ENCODE measurements at regions not wholly inside any gene's neighbourhood (a gene's known extent, or its start where the extent isn't known, plus 50 kb on each side); places are given as distances from the start of the nearest gene placed in this dataset.

DNA sequence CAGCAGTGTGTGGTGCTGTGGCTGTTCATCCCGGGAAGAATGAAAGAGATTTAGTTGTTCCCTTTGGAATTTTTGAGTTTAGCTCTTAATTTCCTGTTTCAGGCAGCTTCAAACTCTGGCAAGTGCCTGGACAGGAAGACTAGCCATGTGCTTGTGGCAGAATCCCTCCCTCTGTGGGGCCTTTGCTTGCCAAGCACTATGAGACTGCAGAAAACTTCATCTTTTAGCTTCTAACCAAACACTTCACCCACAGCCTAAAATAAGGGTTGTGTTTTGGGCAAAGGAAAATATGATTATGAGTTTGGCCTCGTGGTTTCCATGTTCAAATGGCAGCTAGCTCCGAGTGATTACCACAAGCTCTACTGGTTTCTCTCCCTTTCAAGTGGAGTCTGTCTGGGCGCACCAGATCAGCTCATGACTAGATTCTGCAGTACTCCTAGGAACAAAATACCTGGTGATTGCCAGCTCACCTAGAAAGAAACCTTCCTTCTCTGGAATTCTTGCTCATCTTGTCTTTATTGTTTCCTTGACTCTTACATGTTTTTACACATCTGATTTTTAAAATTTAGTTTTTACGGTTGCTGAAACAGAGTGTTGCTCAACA is 707.5 kb downstream of the SLITRK6 start:
- no peak for FAIRE-seq
- no peak for DNase-seq (ENCODE audit: insufficient read length, low spot score)
- TF ChIP-seq PAX5 (IDR thresholded peaks at IDR 0.05; ENCODE audit: insufficient read depth, low read length, severe bottlenecking) (no peak), SPI1 (IDR thresholded peaks at IDR 0.05; ENCODE audit: low read depth, low read length) (no peak), POLR2A (IDR thresholded peaks at IDR 0.05; ENCODE audit: low read depth, low read length) (no peak), POLR2AphosphoS5 (IDR thresholded peaks at IDR 0.05; ENCODE audit: low read depth, low read length) (no peak), POU2F2 (IDR thresholded peaks at IDR 0.05; ENCODE audit: low read depth, low read length) (no peak), TAF1 (IDR thresholded peaks at IDR 0.05; ENCODE audit: low read depth, low read length) (no peak)

DNA sequence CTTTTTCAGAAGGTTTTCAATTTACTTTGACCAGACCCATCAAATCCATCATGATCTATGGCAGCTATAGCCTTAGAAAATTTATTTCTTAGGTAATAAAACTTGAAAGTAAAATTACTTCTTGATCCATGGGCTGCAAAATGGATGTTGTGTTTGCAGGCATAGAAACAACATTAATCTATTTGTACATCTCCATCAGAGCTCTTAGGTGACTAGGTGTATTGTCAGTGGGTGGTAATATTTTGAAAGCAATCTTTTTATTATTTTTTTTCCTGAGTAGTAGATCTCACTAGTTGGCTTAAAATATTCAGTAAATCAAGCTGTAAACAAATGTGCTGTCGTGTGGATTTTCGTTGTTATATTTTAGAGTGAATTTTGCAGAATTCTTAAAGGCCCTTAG is 710.0 kb downstream of the SLITRK6 start:
- FAIRE-seq (no peak), DNase-seq (ENCODE audit: insufficient read length, low spot score) (no peak)
- TF ChIP-seq PAX5 (IDR thresholded peaks at IDR 0.05; ENCODE audit: insufficient read depth, low read length, severe bottlenecking) (no peak), POLR2AphosphoS5 (IDR thresholded peaks at IDR 0.05; ENCODE audit: low read depth, low read length) (no peak), POU2F2 (IDR thresholded peaks at IDR 0.05; ENCODE audit: low read depth, low read length) (no peak), POLR2A (IDR thresholded peaks at IDR 0.05; ENCODE audit: low read depth, low read length) (no peak), TAF1 (IDR thresholded peaks at IDR 0.05; ENCODE audit: low read depth, low read length) (no peak), SPI1 (IDR thresholded peaks at IDR 0.05; ENCODE audit: low read depth, low read length) (no peak)

DNA sequence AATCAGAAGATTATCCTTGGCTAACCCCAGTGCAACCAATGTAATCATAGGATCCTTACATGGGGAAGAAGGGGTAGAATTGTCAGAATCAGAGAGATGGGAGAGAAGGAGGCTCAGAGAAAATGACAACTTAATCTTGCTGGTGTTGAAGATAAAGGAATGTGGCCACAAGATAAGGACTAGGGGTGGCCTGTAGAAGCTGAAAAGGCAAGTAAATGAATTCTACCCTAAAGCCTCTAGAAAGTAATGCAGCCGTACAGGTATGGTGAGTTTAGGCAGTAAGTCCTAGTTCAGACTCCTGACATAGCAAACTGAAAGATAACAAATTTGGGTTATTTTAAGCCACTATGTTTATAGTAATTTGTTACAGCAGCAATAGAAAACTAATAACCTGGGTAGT is 718.5 kb downstream of the SLITRK6 start:
- FAIRE-seq (no peak), DNase-seq (ENCODE audit: insufficient read length, low spot score) (no peak)
- TF ChIP-seq POU2F2 (IDR thresholded peaks at IDR 0.05; ENCODE audit: low read depth, low read length) (no peak), POLR2AphosphoS5 (IDR thresholded peaks at IDR 0.05; ENCODE audit: low read depth, low read length) (no peak), SPI1 (IDR thresholded peaks at IDR 0.05; ENCODE audit: low read depth, low read length) (no peak), TAF1 (IDR thresholded peaks at IDR 0.05; ENCODE audit: low read depth, low read length) (no peak), POLR2A (IDR thresholded peaks at IDR 0.05; ENCODE audit: low read depth, low read length) (no peak), PAX5 (IDR thresholded peaks at IDR 0.05; ENCODE audit: insufficient read depth, low read length, severe bottlenecking) (no peak)

DNA sequence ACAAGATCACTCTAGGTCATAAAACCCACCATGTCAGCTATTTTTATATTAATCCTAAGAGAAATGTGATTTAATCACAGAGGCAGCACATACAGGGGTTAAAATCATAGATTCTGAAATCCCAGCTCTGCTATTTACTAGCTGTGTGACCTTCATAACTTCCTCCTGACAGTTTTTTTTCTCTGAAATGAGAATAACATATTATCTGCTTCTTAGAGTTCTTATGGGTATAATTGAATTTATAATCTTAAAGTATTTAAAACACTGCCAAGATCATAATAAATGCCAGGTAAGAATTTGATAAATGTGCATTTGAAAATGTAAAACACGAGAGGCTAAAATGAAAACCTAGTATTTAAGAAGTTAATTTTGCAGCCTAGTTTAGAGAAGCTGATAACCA is 722.9 kb downstream of the SLITRK6 start:
- FAIRE-seq = no peak
- no peak for DNase-seq (ENCODE audit: insufficient read length, low spot score)
- no peak for TF ChIP-seq POLR2A (IDR thresholded peaks at IDR 0.05; ENCODE audit: low read depth, low read length)
- no peak for TF ChIP-seq POU2F2 (IDR thresholded peaks at IDR 0.05; ENCODE audit: low read depth, low read length)
- no peak for TF ChIP-seq PAX5 (IDR thresholded peaks at IDR 0.05; ENCODE audit: insufficient read depth, low read length, severe bottlenecking)
- TF ChIP-seq POLR2AphosphoS5 (IDR thresholded peaks at IDR 0.05; ENCODE audit: low read depth, low read length) = no peak
- TF ChIP-seq SPI1 (IDR thresholded peaks at IDR 0.05; ENCODE audit: low read depth, low read length) = no peak
- TF ChIP-seq TAF1 (IDR thresholded peaks at IDR 0.05; ENCODE audit: low read depth, low read length) = no peak

- no peak for DNase-seq (ENCODE audit: insufficient read length, low spot score)
- FAIRE-seq = no peak
- no peak for TF ChIP-seq POLR2AphosphoS5 (IDR thresholded peaks at IDR 0.05; ENCODE audit: low read depth, low read length)
- TF ChIP-seq POLR2A (IDR thresholded peaks at IDR 0.05; ENCODE audit: low read depth, low read length) = no peak
- TF ChIP-seq TAF1 (IDR thresholded peaks at IDR 0.05; ENCODE audit: low read depth, low read length) = no peak
- TF ChIP-seq SPI1 (IDR thresholded peaks at IDR 0.05; ENCODE audit: low read depth, low read length) = no peak
- TF ChIP-seq PAX5 (IDR thresholded peaks at IDR 0.05; ENCODE audit: insufficient read depth, low read length, severe bottlenecking) = no peak
- TF ChIP-seq POU2F2 (IDR thresholded peaks at IDR 0.05; ENCODE audit: low read depth, low read length) = no peak
Observed at GRCh38 chr13:85074543-85075313, 724.5 kb downstream of the SLITRK6 start.

DNA sequence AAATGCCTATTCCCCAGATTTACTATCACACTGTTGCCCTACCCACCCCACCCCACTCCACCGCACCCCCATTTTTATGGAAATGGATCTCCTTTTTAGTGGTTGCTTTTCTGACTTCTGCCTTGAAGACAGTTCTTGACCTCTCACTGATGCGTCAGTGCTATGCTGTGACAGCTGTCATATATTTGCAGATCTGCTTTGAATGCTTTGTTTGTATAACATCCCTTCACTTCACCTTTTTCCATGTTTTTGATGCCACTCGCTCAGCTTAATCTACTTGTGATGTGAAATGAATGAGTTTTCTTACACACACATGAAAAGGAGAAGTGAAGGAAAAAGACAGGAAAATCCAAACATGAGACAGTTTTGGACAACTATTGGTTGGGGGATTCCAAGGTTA is 731.0 kb downstream of the SLITRK6 start:
- DNase-seq (ENCODE audit: insufficient read length, low spot score) = no peak
- no peak for TF ChIP-seq PAX5 (IDR thresholded peaks at IDR 0.05; ENCODE audit: insufficient read depth, low read length, severe bottlenecking)
- no peak for TF ChIP-seq SPI1 (IDR thresholded peaks at IDR 0.05; ENCODE audit: low read depth, low read length)
- TF ChIP-seq POLR2AphosphoS5 (IDR thresholded peaks at IDR 0.05; ENCODE audit: low read depth, low read length) = no peak
- TF ChIP-seq TAF1 (IDR thresholded peaks at IDR 0.05; ENCODE audit: low read depth, low read length) = no peak
- no peak for TF ChIP-seq POU2F2 (IDR thresholded peaks at IDR 0.05; ENCODE audit: low read depth, low read length)
- no peak for TF ChIP-seq POLR2A (IDR thresholded peaks at IDR 0.05; ENCODE audit: low read depth, low read length)
- FAIRE-seq = no peak

GRCh38 chr13:85040215-85040614 is 759.0 kb downstream of the SLITRK6 start:
- DNase-seq (ENCODE audit: insufficient read length, low spot score) = no peak
- TF ChIP-seq POLR2A (IDR thresholded peaks at IDR 0.05; ENCODE audit: low read depth, low read length) (no peak), TAF1 (IDR thresholded peaks at IDR 0.05; ENCODE audit: low read depth, low read length) (no peak), SPI1 (IDR thresholded peaks at IDR 0.05; ENCODE audit: low read depth, low read length) (no peak), POLR2AphosphoS5 (IDR thresholded peaks at IDR 0.05; ENCODE audit: low read depth, low read length) (no peak), PAX5 (IDR thresholded peaks at IDR 0.05; ENCODE audit: insufficient read depth, low read length, severe bottlenecking) (no peak), POU2F2 (IDR thresholded peaks at IDR 0.05; ENCODE audit: low read depth, low read length) (no peak)
- FAIRE-seq = no peak

DNA sequence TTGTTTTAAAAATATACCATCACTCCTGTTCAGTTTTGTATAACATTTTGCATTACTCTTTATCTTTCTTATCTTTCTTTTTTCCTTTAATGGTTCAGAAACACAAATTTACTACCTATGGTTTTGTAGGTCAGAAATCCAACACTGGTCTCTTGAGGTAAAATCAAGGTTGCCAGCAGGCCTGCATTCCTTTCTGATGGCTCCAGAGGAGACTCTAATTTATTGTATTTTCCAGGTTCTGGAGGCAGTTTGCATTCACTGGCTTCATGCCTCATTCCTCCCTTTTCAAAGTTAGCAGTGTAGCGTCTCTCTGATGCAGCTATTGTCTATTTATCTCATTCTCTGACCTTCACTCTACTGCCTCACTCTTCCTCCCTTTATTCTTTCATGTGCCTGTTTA is 767.4 kb downstream of the SLITRK6 start:
- TF ChIP-seq POU2F2 (IDR thresholded peaks at IDR 0.05; ENCODE audit: low read depth, low read length) = no peak
- FAIRE-seq = no peak

DNA sequence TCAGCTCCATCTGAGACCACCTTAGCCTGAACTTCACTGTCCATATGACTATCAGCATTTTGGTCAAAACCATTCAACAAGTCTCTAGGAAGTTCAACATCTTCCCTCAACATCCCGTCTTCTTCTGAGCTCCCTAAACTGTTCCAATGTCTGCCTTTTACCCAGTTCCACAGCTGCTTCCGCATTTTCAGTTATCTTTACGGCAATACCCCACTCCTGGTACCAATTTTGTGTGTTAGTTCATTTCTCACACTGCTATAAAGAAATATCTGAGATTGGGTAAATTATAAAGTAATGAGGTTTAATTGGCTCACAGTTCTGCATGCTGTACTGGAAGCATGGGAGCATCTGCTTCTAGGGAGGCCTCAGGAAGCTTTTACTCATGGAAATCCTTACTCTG is 771.2 kb downstream of the SLITRK6 start:
- DNase-seq (ENCODE audit: insufficient read length, low spot score) (no peak), FAIRE-seq (no peak)
- TF ChIP-seq SPI1 (IDR thresholded peaks at IDR 0.05; ENCODE audit: low read depth, low read length) (no peak), PAX5 (IDR thresholded peaks at IDR 0.05; ENCODE audit: insufficient read depth, low read length, severe bottlenecking) (no peak), TAF1 (IDR thresholded peaks at IDR 0.05; ENCODE audit: low read depth, low read length) (no peak), POLR2AphosphoS5 (IDR thresholded peaks at IDR 0.05; ENCODE audit: low read depth, low read length) (no peak), POU2F2 (IDR thresholded peaks at IDR 0.05; ENCODE audit: low read depth, low read length) (no peak), POLR2A (IDR thresholded peaks at IDR 0.05; ENCODE audit: low read depth, low read length) (no peak)

More for the DNA sequence above, 767.4 kb downstream of the SLITRK6 start:
- DNase-seq (ENCODE audit: insufficient read length, low spot score) = no peak

All from GM12891 (cell line).